ENCODE measurements at regions not wholly inside any gene's neighbourhood (a gene's known extent, or its start where the extent isn't known, plus 50 kb on each side); places are given as distances from the start of the nearest gene placed in this dataset.

GRCh38 chr22:25346859-25347751 is 127.7 kb downstream of the CRYBB2 start:
- H3K36me3 ChIP-seq (ENCODE audit: control insufficient read depth, insufficient read depth, low read length), result peaks cover 29% of the 10 kb centered on the region
- H3K9me3 ChIP-seq (ENCODE audit: control insufficient read depth, insufficient read depth, low read length), result no peaks in the 10 kb centered on the region
- 97% methylated on average over 19 of the region's 29 CpGs; no CpG with 5 or more reads in 1 of the 2 experiments for WGBS, 2 experiments (ENCODE audit: extremely low coverage in 2 of 2, insufficient read length in 1 of 2)
- H4K8ac ChIP-seq (ENCODE audit: low read depth in 2 of 2, low read length in 2 of 2), result no peak overlapping the region
- H2BK20ac ChIP-seq (ENCODE audit: low read depth, low read length), result no peak overlapping the region
- no peak overlapping the region for H3K27ac ChIP-seq (ENCODE audit: insufficient read depth, low read length)
- H2BK5ac ChIP-seq (ENCODE audit: low read depth, low read length, poor library complexity, severe bottlenecking), result no peak overlapping the region
- no peak for TF ChIP-seq RFX5 (IDR thresholded peaks at IDR 0.05; ENCODE audit: low read depth, low read length)
- no peak for TF ChIP-seq CHD1 (IDR thresholded peaks at IDR 0.05; ENCODE audit: low read depth, low read length)
- no peak for TF ChIP-seq POLR2A (IDR thresholded peaks at IDR 0.05; ENCODE audit: low read depth, low read length)
- TF ChIP-seq ELK1 (IDR thresholded peaks at IDR 0.05; ENCODE audit: borderline replicate concordance, low read depth, low read length), result no peak
- no peak for TF ChIP-seq MAZ (IDR thresholded peaks at IDR 0.05; ENCODE audit: borderline replicate concordance, low read depth, low read length)
- no peak for TF ChIP-seq RAD21 (IDR thresholded peaks at IDR 0.05; ENCODE audit: low read length)
- no peak for TF ChIP-seq NFE2L2 (IDR thresholded peaks at IDR 0.05; ENCODE audit: low read depth, low read length)
- no peak for TF ChIP-seq BHLHE40 (IDR thresholded peaks at IDR 0.05; ENCODE audit: low read depth, low read length)
- no peak for TF ChIP-seq USF2 (IDR thresholded peaks at IDR 0.05; ENCODE audit: low read depth, low read length)
- no peak for TF ChIP-seq CEBPB (IDR thresholded peaks at IDR 0.05; ENCODE audit: low read depth, low read length)
- no peak for TF ChIP-seq SMC3 (IDR thresholded peaks at IDR 0.05; ENCODE audit: low read depth, low read length)
- TF ChIP-seq MXI1 (IDR thresholded peaks at IDR 0.05; ENCODE audit: borderline replicate concordance, low read depth, low read length), result no peak
- no peak overlapping the region for H3K9ac ChIP-seq (ENCODE audit: low read depth, low read length)
- no TSS peak for BruUV-seq (replicated peaks)
- H4K91ac ChIP-seq (ENCODE audit: insufficient read depth, low read depth, low read length), result no peak overlapping the region
- peak; percentile 60 for DNase-seq
- H3K56ac ChIP-seq (ENCODE audit: extremely low read depth, insufficient read depth, low read length), result no peak overlapping the region
- H3K18ac ChIP-seq (ENCODE audit: low read depth, low read length), result no peak overlapping the region
- H3K4me2 ChIP-seq (ENCODE audit: low read depth, low read length), result no peak overlapping the region
- ChIA-PET CTCF (no interaction called here), POLR2A (ENCODE audit: unreplicated experiment) (no interaction called here)
- no peaks in the 10 kb centered on the region for H3K27me3 ChIP-seq (ENCODE audit: control insufficient read depth, insufficient read depth, low read length)
- no peak overlapping the region for H2AK9ac ChIP-seq (replicated peaks; ENCODE audit: low read depth, low read length, poor library complexity)
- H3K4ac ChIP-seq (ENCODE audit: low read depth, low read length), result no peak overlapping the region
- H2AK5ac ChIP-seq (ENCODE audit: low read depth, low read length), result no peak overlapping the region
- H2BK120ac ChIP-seq (ENCODE audit: low read depth, low read length), result no peak overlapping the region
- H2AFZ ChIP-seq (replicated peaks; ENCODE audit: low read length, poor library complexity), result no peak overlapping the region
- no peak overlapping the region for H4K5ac ChIP-seq (ENCODE audit: low read depth, low read length)
- H3K9me1 ChIP-seq (ENCODE audit: insufficient read depth, low read length), result no peaks in the 10 kb centered on the region
- intact Hi-C loops (cut with micrococcal nuclease), result no loop called here
- H3K4me3 ChIP-seq (ENCODE audit: insufficient read depth, low read depth, low read length), result no peak overlapping the region
- dilution Hi-C loops (cut with HindIII; ENCODE audit: low sequenced_read_pairs, unreplicated experiment), result no loop called here
- no peak overlapping the region for H3K14ac ChIP-seq (replicated peaks; ENCODE audit: low read depth, low read length)
- no peaks in the 10 kb centered on the region; the same call in 1 of the 2 replicates for H4K20me1 ChIP-seq (ENCODE audit: insufficient read depth, low read length)
- peaks cover 5% of the 10 kb centered on the region; the same call in 1 of the 2 replicates for H3K4me1 ChIP-seq (ENCODE audit: control insufficient read depth, insufficient read depth, low read length)
- H2BK15ac ChIP-seq (ENCODE audit: low read depth, low read length), result no peak overlapping the region
- H3K79me1 ChIP-seq (ENCODE audit: low read depth in 1 of 2, low read length in 2 of 2), result no peaks in the 10 kb centered on the region
- in situ Hi-C loops (cut with MboI; ENCODE audit: low sequenced_read_pairs), result no loop called here
- no peak overlapping the region for H3K23ac ChIP-seq (ENCODE audit: low read depth, low read length)
- ATAC-seq (ENCODE audit: low read depth), result peak; percentile 64

Measured in IMR-90 (cell line).